H1 (cell line): ENCODE measurements at regions not wholly inside any gene's neighbourhood (a gene's known extent, or its start where the extent isn't known, plus 50 kb on each side); places are given as distances from the start of the nearest gene placed in this dataset.

Source experiments
- BACH1 ChIP-seq: IDR thresholded peaks from 2 replicates; pipeline ENCODE4 v1.6.1; 2012; ENCODE audit warnings: low read length, improper control_type of control experiment
- CBX5 ChIP-seq: fragments of 300-800, 300-1000 bp; sonication (generic); IDR thresholded peaks from 2 replicates; pipeline ENCODE4 v1.7.1; 2016; ENCODE audit warnings: antibody characterized with exemption, low read length, low read depth
- CHD7 ChIP-seq: fragments of 300-600 bp; sonication (generic); IDR thresholded peaks from 2 replicates; pipeline ENCODE4 v1.7.1; 2012; ENCODE audit warnings: low read length, moderate library complexity, mild to moderate bottlenecking, inconsistent platforms; ENCODE audit not compliant: insufficient replicate concordance
- EZH2 ChIP-seq: fragments of 200-600 bp; sonication (generic); IDR thresholded peaks from 2 replicates; pipeline ENCODE4 v1.7.1; 2012; ENCODE audit warnings: low read depth, mild to moderate bottlenecking, moderate library complexity, low read length, inconsistent platforms; ENCODE audit not compliant: severe bottlenecking
- JUN ChIP-seq: IDR thresholded peaks from 2 replicates; pipeline ENCODE4 v1.6.1; 2011; ENCODE audit warnings: low read depth, mild to moderate bottlenecking, improper control_type of control experiment, low read length
- JUND ChIP-seq: IDR thresholded peaks from 2 replicates; pipeline ENCODE4 v1.6.1; 2011; ENCODE audit warnings: mild to moderate bottlenecking, improper control_type of control experiment, low read length
- RBBP5 ChIP-seq: IDR thresholded peaks from 2 replicates; pipeline ENCODE4 v1.7.1; 2012; ENCODE audit warnings: low read depth, mild to moderate bottlenecking, inconsistent platforms, low read length, moderate library complexity, borderline replicate concordance
- RNF2 ChIP-seq: fragments of 200-900, 300-1000 bp; sonication (generic); IDR thresholded peaks from 2 replicates; pipeline ENCODE4 v1.7.1; 2016; ENCODE audit warnings: borderline replicate concordance, low read depth, mild to moderate bottlenecking, antibody characterized with exemption, low read length; ENCODE audit not compliant: poor library complexity, severe bottlenecking; ENCODE audit errors: missing control alignments
- SIX5 ChIP-seq: IDR thresholded peaks from 2 replicates; pipeline ENCODE4 v1.6.1; 2011; ENCODE audit warnings: mild to moderate bottlenecking, low read depth, low read length
- TAF7 ChIP-seq: optimal IDR thresholded peaks from 2 replicates; pipeline ENCODE3; 2011; ENCODE audit warnings: low read depth, mild to moderate bottlenecking, inconsistent platforms, low read length, moderate library complexity, borderline replicate concordance
- TEAD4 ChIP-seq: IDR thresholded peaks from 2 replicates; pipeline ENCODE4 v1.6.1; 2012; ENCODE audit warnings: low read depth, low read length, inconsistent platforms, mixed read lengths

- TF ChIP-seq CHD7 (no peak), TAF7 (no peak), RBBP5 (no peak), JUN (no peak), CBX5 (no peak), RNF2 (no peak), TEAD4 (no peak), JUND (no peak), BACH1 (no peak), SIX5 (no peak), EZH2 (no peak)
Observed at GRCh38 chr10:70943249-70943648, 54.9 kb upstream of the PCBD1 start (continued).
